ENCODE measurements at regions not wholly inside any gene's neighbourhood (a gene's known extent, or its start where the extent isn't known, plus 50 kb on each side); places are given as distances from the start of the nearest gene placed in this dataset.

DNA sequence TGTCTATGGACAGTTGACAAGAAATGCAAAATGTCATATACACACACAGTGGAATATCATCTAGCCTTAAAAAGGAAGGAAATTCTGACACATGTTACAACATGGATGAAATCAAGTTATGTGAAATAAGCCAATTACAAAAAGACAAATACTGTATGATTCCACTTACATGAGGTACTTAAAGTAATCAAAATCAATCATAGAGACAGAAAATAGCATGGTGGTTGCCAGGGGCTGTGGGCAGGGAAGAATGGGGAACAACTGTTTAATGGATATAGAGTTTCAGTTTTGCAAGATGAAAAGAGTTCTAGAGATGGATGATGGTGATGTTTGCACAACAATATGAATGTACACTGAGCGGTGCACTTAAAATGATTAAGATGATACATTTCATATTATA is 613.8 kb upstream of the ZNF385D start:
- TF ChIP-seq, protein P1, sequence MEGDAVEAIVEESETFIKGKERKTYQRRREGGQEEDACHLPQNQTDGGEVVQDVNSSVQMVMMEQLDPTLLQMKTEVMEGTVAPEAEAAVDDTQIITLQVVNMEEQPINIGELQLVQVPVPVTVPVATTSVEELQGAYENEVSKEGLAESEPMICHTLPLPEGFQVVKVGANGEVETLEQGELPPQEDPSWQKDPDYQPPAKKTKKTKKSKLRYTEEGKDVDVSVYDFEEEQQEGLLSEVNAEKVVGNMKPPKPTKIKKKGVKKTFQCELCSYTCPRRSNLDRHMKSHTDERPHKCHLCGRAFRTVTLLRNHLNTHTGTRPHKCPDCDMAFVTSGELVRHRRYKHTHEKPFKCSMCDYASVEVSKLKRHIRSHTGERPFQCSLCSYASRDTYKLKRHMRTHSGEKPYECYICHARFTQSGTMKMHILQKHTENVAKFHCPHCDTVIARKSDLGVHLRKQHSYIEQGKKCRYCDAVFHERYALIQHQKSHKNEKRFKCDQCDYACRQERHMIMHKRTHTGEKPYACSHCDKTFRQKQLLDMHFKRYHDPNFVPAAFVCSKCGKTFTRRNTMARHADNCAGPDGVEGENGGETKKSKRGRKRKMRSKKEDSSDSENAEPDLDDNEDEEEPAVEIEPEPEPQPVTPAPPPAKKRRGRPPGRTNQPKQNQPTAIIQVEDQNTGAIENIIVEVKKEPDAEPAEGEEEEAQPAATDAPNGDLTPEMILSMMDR (IDR thresholded peaks at IDR 0.05 in 2 of 3, conservative IDR thresholded peaks at IDR 0.05 in 1 of 3; ENCODE audit: insufficient read depth in 2 of 3, low read depth in 1 of 3, low read length in 3 of 3) = no peak
- TF ChIP-seq, protein P2, sequence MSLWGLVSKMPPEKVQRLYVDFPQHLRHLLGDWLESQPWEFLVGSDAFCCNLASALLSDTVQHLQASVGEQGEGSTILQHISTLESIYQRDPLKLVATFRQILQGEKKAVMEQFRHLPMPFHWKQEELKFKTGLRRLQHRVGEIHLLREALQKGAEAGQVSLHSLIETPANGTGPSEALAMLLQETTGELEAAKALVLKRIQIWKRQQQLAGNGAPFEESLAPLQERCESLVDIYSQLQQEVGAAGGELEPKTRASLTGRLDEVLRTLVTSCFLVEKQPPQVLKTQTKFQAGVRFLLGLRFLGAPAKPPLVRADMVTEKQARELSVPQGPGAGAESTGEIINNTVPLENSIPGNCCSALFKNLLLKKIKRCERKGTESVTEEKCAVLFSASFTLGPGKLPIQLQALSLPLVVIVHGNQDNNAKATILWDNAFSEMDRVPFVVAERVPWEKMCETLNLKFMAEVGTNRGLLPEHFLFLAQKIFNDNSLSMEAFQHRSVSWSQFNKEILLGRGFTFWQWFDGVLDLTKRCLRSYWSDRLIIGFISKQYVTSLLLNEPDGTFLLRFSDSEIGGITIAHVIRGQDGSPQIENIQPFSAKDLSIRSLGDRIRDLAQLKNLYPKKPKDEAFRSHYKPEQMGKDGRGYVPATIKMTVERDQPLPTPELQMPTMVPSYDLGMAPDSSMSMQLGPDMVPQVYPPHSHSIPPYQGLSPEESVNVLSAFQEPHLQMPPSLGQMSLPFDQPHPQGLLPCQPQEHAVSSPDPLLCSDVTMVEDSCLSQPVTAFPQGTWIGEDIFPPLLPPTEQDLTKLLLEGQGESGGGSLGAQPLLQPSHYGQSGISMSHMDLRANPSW (CRISPR knock-in tag; IDR thresholded peaks at IDR 0.05) = no peak
- TF ChIP-seq YY1 (IDR thresholded peaks at IDR 0.05; ENCODE audit: borderline replicate concordance in 1 of 3, control insufficient read depth in 1 of 3, extremely low read depth in 1 of 3, insufficient read depth in 3 of 3, insufficient read length in 1 of 3, insufficient replicate concordance in 2 of 3, low read depth in 1 of 3, low read length in 2 of 3) (no peak), ZNF263 (CRISPR knock-in tag; IDR thresholded peaks at IDR 0.05; ENCODE audit: borderline replicate concordance) (no peak), POLR2A (conservative IDR thresholded peaks at IDR 0.05) (no peak)
- TF ChIP-seq, protein P3, sequence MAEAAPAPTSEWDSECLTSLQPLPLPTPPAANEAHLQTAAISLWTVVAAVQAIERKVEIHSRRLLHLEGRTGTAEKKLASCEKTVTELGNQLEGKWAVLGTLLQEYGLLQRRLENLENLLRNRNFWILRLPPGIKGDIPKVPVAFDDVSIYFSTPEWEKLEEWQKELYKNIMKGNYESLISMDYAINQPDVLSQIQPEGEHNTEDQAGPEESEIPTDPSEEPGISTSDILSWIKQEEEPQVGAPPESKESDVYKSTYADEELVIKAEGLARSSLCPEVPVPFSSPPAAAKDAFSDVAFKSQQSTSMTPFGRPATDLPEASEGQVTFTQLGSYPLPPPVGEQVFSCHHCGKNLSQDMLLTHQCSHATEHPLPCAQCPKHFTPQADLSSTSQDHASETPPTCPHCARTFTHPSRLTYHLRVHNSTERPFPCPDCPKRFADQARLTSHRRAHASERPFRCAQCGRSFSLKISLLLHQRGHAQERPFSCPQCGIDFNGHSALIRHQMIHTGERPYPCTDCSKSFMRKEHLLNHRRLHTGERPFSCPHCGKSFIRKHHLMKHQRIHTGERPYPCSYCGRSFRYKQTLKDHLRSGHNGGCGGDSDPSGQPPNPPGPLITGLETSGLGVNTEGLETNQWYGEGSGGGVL (CRISPR knock-in tag; IDR thresholded peaks at IDR 0.05) = no peak
